Immature natural killer cell (primary cell): ENCODE measurements at regions not wholly inside any gene's neighbourhood (a gene's known extent, or its start where the extent isn't known, plus 50 kb on each side); places are given as distances from the start of the nearest gene placed in this dataset.
"Not testable (repeated sequence)": the region's sequence is repeated elsewhere in the genome, so short reads cannot be mapped to it uniquely, and the experiment has no call there.

Experiments used
- DNase-seq, 3 donors: peaks; one replicate each; pipeline ENCODE4 v3.0.0; 2022; ENCODE audit warnings: mixed read lengths in 1 of 3
- H3K27ac Mint-ChIP-seq, 6 donors: one replicate each; pipeline ENCODE4 v1.8.0; 2020; ENCODE audit warnings: mixed read lengths in 6 of 6, mild to moderate bottlenecking in 5 of 6, inconsistent platforms in 4 of 6, moderate library complexity in 3 of 6
- H3K27me3 Mint-ChIP-seq, 3 donors: one replicate each; pipeline ENCODE4 v1.8.0; 2020 to 2021; ENCODE audit warnings: low read depth in 3 of 3, mild to moderate bottlenecking in 3 of 3, mixed read lengths in 3 of 3, moderate library complexity in 3 of 3, inconsistent platforms in 1 of 3
- H3K36me3 Mint-ChIP-seq, 3 donors: one replicate each; pipeline ENCODE4 v1.8.0; 2020; ENCODE audit warnings: mixed read lengths in 3 of 3, inconsistent platforms in 2 of 3, mild to moderate bottlenecking in 2 of 3
- H3K4me1 Mint-ChIP-seq, 2 donors: one replicate each; pipeline ENCODE4 v1.8.0; 2020; ENCODE audit warnings: inconsistent platforms in 2 of 2, mild to moderate bottlenecking in 2 of 2, mixed read lengths in 2 of 2, moderate library complexity in 1 of 2
- H3K4me3 Mint-ChIP-seq, 5 donors: one replicate each; pipeline ENCODE4 v1.8.0; 2020; ENCODE audit warnings: mild to moderate bottlenecking in 5 of 5, mixed read lengths in 5 of 5, inconsistent platforms in 3 of 5, moderate library complexity in 3 of 5
- H3K9me3 Mint-ChIP-seq, 6 donors: one replicate each; pipeline ENCODE4 v1.8.0; 2020; ENCODE audit warnings: mild to moderate bottlenecking in 6 of 6, mixed read lengths in 6 of 6, inconsistent platforms in 4 of 6, moderate library complexity in 3 of 6

DNA sequence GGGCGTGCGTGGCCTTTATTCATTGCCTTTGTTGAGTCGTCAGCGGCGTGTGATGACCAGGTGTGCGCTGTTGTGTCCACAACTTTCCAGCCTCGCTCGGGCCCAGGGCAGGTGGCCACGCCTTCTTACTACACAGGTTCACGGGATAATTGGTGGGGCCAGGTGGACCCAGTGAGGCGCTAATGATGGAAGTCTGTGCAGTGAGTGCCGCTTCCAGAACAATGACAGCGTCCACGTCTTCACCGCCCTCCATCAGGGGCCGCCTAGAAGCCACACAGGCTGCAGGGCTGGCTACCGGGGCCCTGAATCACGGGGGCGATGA, 1197.3 kb downstream of the BRD1 start:
- peaks cover 0 to under 1% of the 10 kb centered on the region in 2 donors for H3K4me1 Mint-ChIP-seq
- DNase-seq, result no peak
- H3K27me3 Mint-ChIP-seq, result peaks cover 0 to 4% (median 3%) of the 10 kb centered on the region in 3 donors
- H3K36me3 Mint-ChIP-seq, result no peaks in the 10 kb centered on the region
- no peak overlapping the region for H3K27ac Mint-ChIP-seq
- no peaks in the 10 kb centered on the region for H3K9me3 Mint-ChIP-seq
- no peak overlapping the region for H3K4me3 Mint-ChIP-seq

DNA sequence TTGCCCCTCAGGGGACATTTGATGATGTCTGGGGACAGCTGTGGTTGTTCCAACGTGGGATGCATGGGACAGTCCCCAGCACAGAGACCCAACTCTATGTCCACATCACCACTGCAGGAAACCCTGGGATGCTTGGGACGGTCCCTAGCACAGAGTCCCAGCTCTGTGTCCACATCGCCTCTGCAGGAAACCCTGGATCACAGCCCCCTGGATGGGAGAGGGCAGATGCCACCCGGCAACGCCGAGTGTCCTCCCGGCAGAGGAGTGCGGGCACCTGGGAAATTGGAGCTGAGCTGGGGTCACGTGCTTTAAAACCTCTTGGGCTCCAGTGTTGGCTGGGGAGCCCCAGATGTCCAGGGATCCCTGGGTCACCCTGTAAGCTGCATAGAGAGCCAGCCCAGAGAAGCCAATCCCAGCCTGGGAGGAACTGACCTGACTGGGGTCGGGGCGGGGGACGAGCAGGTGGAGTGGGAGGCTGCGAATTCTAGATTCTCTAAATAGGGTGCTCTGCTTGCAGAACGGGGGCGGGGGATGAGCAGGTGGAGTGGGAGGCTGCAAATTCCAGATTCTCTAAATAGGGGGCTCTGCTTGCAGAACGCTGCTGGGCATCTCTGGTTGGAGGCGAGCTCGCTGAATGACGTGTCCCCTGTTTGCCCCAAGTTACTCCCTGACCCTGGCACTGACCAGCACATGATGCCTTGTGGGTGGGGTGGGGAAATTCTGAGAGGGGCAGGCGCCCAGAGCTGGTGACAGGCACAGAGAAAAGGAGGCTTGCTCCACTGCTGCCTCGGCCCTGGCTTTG, 1197.8 kb downstream of the BRD1 start:
- Mint-ChIP-seq H3K4me1 (no peaks in the 10 kb centered on the region), H3K4me3 (no peak overlapping the region), H3K36me3 (no peaks in the 10 kb centered on the region), H3K27me3 (peaks cover 0 to 8% (median 3%) of the 10 kb centered on the region in 3 donors), H3K27ac (no peak overlapping the region), H3K9me3 (no peaks in the 10 kb centered on the region)
- no peak for DNase-seq

DNA sequence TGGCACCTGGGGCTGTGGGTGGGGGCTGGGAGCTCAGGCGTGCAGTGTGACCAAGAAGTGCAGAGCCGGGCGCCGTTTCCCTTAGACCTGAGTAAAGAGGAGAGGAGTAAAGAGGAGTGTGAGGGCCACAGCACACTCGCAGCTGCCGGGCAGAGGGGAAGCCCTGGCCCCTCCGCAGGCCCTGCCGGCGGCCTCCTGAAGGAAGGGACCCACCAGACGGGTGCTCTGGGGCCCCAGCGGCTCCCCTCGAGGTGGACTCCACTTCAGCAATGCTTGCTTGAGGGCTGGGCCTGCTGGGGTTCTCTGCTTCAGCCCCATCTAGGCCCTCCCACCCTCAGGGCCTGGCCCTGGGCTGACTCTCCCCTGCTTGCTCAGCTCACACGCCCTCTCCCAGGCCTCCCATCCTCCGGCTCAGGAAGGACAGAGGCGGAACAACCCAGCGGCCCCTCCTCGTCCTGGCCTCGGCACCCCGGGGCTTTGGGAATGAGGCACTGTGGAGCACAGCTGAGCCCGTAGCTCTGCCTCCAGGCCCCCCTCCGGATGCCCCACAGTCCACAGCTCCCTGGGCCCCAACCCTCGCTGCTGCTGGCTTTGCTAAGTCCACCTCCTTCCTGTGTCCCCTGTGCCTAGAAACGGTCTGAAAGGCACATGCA, 1198.7 kb downstream of the BRD1 start:
- Mint-ChIP-seq H3K9me3 (no peaks in the 10 kb centered on the region), H3K36me3 (no peaks in the 10 kb centered on the region), H3K27ac (no peak overlapping the region), H3K4me3 (no peak overlapping the region), H3K27me3 (peaks cover 0 to 8% (median 3%) of the 10 kb centered on the region in 3 donors), H3K4me1 (no peaks in the 10 kb centered on the region)
- DNase-seq, result no peak

- H3K27me3 Mint-ChIP-seq, result peaks cover 0 to 7% (median 3%) of the 10 kb centered on the region in 3 donors
- H3K4me1 Mint-ChIP-seq, result no peaks in the 10 kb centered on the region
- H3K27ac Mint-ChIP-seq, result no peak overlapping the region
- H3K4me3 Mint-ChIP-seq, result no peak overlapping the region
- no peaks in the 10 kb centered on the region for H3K9me3 Mint-ChIP-seq
- DNase-seq, result no peak
- no peaks in the 10 kb centered on the region for H3K36me3 Mint-ChIP-seq
Measured at GRCh38 chr22:48627966-48628365, 1199.7 kb downstream of the BRD1 start.

GRCh38 chr22:48627203-48627602, 1200.5 kb downstream of the BRD1 start:
- no peak for DNase-seq
- no peaks in the 10 kb centered on the region for H3K9me3 Mint-ChIP-seq
- H3K4me1 Mint-ChIP-seq, result no peaks in the 10 kb centered on the region
- H3K27me3 Mint-ChIP-seq, result peaks cover 0 to 7% (median 3%) of the 10 kb centered on the region in 3 donors
- no peak overlapping the region for H3K27ac Mint-ChIP-seq
- no peaks in the 10 kb centered on the region for H3K36me3 Mint-ChIP-seq
- no peak overlapping the region for H3K4me3 Mint-ChIP-seq

- Mint-ChIP-seq H3K36me3 (no peaks in the 10 kb centered on the region), H3K9me3 (no peaks in the 10 kb centered on the region), H3K4me3 (no peak overlapping the region), H3K27ac (no peak overlapping the region), H3K4me1 (no peaks in the 10 kb centered on the region), H3K27me3 (peaks cover 0 to 6% (median 5%) of the 10 kb centered on the region in 3 donors)
- DNase-seq, result no peak
Measured at GRCh38 chr22:48624401-48624800, 1203.3 kb downstream of the BRD1 start.

GRCh38 chr22:48622891-48623545, 1204.7 kb downstream of the BRD1 start:
- no peaks in the 10 kb centered on the region for H3K9me3 Mint-ChIP-seq
- H3K27me3 Mint-ChIP-seq, result peaks cover 0 to 6% (median 5%) of the 10 kb centered on the region in 3 donors
- H3K27ac Mint-ChIP-seq, result no peak overlapping the region
- no peaks in the 10 kb centered on the region for H3K36me3 Mint-ChIP-seq
- DNase-seq, result no peak
- no peaks in the 10 kb centered on the region for H3K4me1 Mint-ChIP-seq
- no peak overlapping the region for H3K4me3 Mint-ChIP-seq

DNA sequence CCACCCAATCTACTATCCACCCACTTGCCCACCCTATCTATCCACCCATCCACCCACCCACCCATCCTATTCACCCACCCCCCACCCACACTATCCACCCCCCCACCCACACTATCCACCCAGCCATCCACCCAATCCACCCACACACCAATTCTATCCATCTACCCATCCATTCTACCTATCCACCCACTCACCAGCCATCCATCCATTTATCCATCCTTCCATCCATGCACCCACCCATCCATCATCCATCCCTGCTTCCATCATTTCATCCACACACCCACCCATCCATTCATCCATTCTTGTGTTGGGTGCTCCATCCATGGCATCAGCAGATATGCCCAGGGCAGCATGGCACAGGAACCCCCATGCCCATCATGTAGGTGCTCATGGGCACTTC, 1206.6 kb downstream of the BRD1 start:
- Mint-ChIP-seq H3K4me1 (no peaks in the 10 kb centered on the region), H3K27me3 (peaks cover 0 to 7% (median 2%) of the 10 kb centered on the region in 3 donors), H3K36me3 (no peaks in the 10 kb centered on the region), H3K4me3 (no peak overlapping the region), H3K27ac (no peak overlapping the region), H3K9me3 (no peaks in the 10 kb centered on the region)
- DNase-seq, result no peak

DNA sequence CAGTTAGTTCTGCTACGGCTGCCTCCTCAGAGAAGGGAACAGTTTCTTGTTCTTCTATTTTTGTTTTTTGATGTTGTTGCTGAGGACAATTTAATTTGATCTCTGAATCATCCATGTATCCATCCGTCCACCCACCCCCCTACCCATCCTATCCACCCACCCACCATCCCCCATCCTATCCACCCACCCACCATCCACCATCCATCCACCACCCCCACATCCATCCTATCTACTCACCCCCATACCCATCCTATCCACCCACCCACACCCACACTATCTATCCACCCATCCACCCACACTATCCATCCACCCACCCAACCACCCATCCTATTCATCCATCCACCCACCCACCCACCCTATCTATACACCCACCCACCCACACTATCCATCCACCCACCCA, 1207.2 kb downstream of the BRD1 start:
- not testable (repeated sequence) for H3K36me3 Mint-ChIP-seq, H3K4me1 Mint-ChIP-seq, H3K9me3 Mint-ChIP-seq, H3K27me3 Mint-ChIP-seq, H3K4me3 Mint-ChIP-seq, H3K27ac Mint-ChIP-seq, DNase-seq

- DNase-seq, result no peak
- Mint-ChIP-seq H3K36me3 (no peaks in the 10 kb centered on the region), H3K4me3 (no peak overlapping the region), H3K27ac (no peak overlapping the region), H3K9me3 (no peaks in the 10 kb centered on the region), H3K27me3 (peaks cover 0 to 2% (median 1%) of the 10 kb centered on the region in 3 donors), H3K4me1 (no peaks in the 10 kb centered on the region)
Measured at GRCh38 chr22:48619721-48620120, 1208.0 kb downstream of the BRD1 start.

GRCh38 chr22:48618326-48618725, 1209.3 kb downstream of the BRD1 start:
- H3K27ac Mint-ChIP-seq, result no peak overlapping the region
- H3K36me3 Mint-ChIP-seq, result no peaks in the 10 kb centered on the region
- H3K4me3 Mint-ChIP-seq, result no peak overlapping the region
- no peaks in the 10 kb centered on the region for H3K9me3 Mint-ChIP-seq
- peaks cover 0 to 2% (median 1%) of the 10 kb centered on the region in 3 donors for H3K27me3 Mint-ChIP-seq
- no peak for DNase-seq
- H3K4me1 Mint-ChIP-seq, result no peaks in the 10 kb centered on the region

DNA sequence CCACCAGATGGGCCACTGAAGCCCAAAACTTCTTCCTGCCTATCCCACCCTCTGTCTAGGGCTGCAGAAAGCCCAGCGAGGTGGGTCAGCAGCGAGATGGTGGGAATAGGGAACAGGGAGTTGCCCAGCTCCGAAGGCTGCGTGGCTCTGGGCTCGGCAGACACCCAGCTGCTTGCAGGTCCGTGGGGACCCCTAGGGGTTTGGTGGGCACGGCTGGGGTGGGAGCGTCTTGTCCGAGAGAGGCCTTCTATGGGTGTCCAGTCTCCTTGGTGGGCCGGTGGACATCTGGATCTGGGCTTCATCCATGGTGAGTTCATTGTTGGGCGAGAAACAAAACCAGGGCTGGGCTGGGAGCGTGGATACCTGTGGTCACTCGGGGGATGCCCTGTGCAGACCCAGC, 1211.0 kb downstream of the BRD1 start:
- Mint-ChIP-seq H3K36me3 (no peaks in the 10 kb centered on the region), H3K27me3 (peaks cover 1 to 2% (median 2%) of the 10 kb centered on the region in 3 donors), H3K9me3 (no peaks in the 10 kb centered on the region), H3K4me1 (no peaks in the 10 kb centered on the region), H3K27ac (no peak overlapping the region), H3K4me3 (no peak overlapping the region)
- DNase-seq, result no peak

DNA sequence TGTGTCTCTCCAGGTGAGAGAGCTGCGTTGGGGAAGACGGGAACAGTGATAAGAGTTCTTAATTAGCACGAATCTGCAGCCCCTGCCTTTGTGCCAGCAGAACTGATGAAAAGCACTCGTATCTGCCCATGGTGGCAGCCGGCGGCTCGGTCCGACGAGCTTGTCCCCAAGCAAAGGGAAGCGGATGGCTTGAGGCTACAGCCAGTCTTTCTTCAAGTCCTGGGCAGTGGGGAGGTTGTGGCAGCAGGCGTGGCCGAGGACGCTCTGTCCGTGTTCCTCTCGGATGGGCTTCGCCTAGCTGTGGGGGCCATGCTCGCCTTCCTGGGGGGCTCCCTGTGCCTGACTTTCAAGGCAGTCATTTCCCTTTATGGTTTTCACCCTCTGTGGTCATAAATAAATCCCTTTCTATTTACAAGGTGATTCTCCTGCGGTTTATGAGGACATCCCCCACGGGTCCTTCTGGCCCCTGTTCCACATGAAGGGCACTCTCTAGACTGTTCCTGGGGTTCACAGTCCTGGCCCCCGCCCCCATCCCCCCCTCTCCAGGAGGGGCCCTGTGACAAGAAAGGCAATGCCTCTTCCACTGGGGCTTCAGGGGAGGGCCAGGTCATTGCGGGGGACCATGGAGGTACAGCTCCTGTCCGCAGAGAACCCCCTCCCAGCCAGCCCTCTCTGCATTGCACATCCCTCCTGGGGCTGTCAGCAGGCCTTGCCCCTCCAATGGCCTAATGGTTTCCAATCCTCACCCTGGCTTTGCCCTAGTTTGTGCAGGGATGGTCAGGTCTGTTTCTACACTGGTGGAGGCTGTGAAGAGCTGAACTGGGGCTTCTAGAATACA, 1212.3 kb downstream of the BRD1 start:
- Mint-ChIP-seq H3K27me3 (peaks cover 0 to 2% (median 1%) of the 10 kb centered on the region in 3 donors), H3K9me3 (no peaks in the 10 kb centered on the region), H3K4me1 (no peaks in the 10 kb centered on the region), H3K4me3 (no peak overlapping the region), H3K36me3 (no peaks in the 10 kb centered on the region), H3K27ac (no peak overlapping the region)
- DNase-seq, result no peak
